Panc1 (cell line): ENCODE measurements at regions not wholly inside any gene's neighbourhood (a gene's known extent, or its start where the extent isn't known, plus 50 kb on each side); places are given as distances from the start of the nearest gene placed in this dataset.

Experiments used
- ATAC-seq: fragments of 200-7000 bp; cut with Tn5 transposase; 2 replicates; pipeline ENCODE4 v1.9.1; 2020; ENCODE audit warnings: mild to moderate bottlenecking, moderate library complexity
- BruUV-seq: library from RNA; stranded (reverse); fragments of 400-500 nt; replicated peaks from 2 replicates; lab custom pipeline; 2021; lab: Mats Ljungman, UMichigan
- CTCF ChIA-PET: fragments of 300-600 bp; sonication (Branson Sonifier 250); formaldehyde crosslinking; loops from one replicate; lab custom pipeline; 2022; ENCODE audit warnings: antibody characterized with exemption; lab: Charles Lee
- POLR2A ChIA-PET: fragments of 300-600 bp; sonication (Branson Sonifier 250); formaldehyde crosslinking; loops from one replicate; lab custom pipeline; 2022; ENCODE audit warnings: antibody characterized with exemption; lab: Charles Lee
- DNase-seq: peaks from one replicate; pipeline ENCODE4 v3.0.0-alpha.2; 2010; ENCODE audit warnings: low read depth, low spot score
- H3K27ac ChIP-seq: 2 replicates; pipeline ENCODE4 v1.5.1; 2011; ENCODE audit warnings: mild to moderate bottlenecking, low read length, inconsistent platforms
- H3K27me3 ChIP-seq: fragments of 200-500 bp; sonication (Bioruptor generic); 2 replicates; pipeline ENCODE4 v1.6.0; 2014; ENCODE audit warnings: low read length, inconsistent platforms; ENCODE audit not compliant: control insufficient read depth, insufficient read depth
- H3K36me3 ChIP-seq: fragments of 200-500 bp; sonication (Bioruptor generic); 2 replicates; pipeline ENCODE4 v1.5.1; 2014; ENCODE audit warnings: inconsistent platforms, mild to moderate bottlenecking, low read length, moderate library complexity; ENCODE audit not compliant: control insufficient read depth, insufficient read depth
- H3K4me1 ChIP-seq: 2 replicates; pipeline ENCODE4 v1.5.1; 2011; ENCODE audit warnings: inconsistent platforms, mild to moderate bottlenecking, low read length, moderate library complexity; ENCODE audit not compliant: control insufficient read depth, insufficient read depth
- H3K4me3 ChIP-seq, 2 experiments: 2 replicates each; pipeline ENCODE4 v1.5.1; 2011 to 2012; ENCODE audit warnings: low read depth in 2 of 2, low read length in 2 of 2, mild to moderate bottlenecking in 2 of 2, inconsistent platforms in 1 of 2, moderate library complexity in 1 of 2
- H3K9me3 ChIP-seq: fragments of 200-500 bp; sonication (Bioruptor generic); 2 replicates; pipeline ENCODE4 v1.5.1; 2014; ENCODE audit warnings: low read depth, mild to moderate bottlenecking, inconsistent platforms, low read length, moderate library complexity; ENCODE audit not compliant: control insufficient read depth, insufficient read depth
- POLR2AphosphoS5 ChIP-seq: IDR thresholded peaks from 2 replicates; pipeline ENCODE4 v1.6.1; 2012; ENCODE audit warnings: mild to moderate bottlenecking, low read depth, low read length, moderate library complexity
- SIN3A ChIP-seq: IDR thresholded peaks from 2 replicates; pipeline ENCODE4 v1.6.1; 2012; ENCODE audit warnings: low read depth, mild to moderate bottlenecking, low read length, moderate library complexity, borderline replicate concordance; ENCODE audit not compliant: insufficient read depth
- TCF7L2 ChIP-seq: IDR thresholded peaks from 2 replicates; pipeline ENCODE4 v1.6.1; 2011; ENCODE audit warnings: mild to moderate bottlenecking, low read depth, low read length, inconsistent platforms
- in situ Hi-C: cut with HindIII; loops from 2 replicates; pipeline ENCODE4 v1.10.0; 2016; ENCODE audit warnings: low sequenced_read_pairs, low pct_unique_long_range_greater_than_20kb
- intact Hi-C: fragments of 100-400 bp; cut with micrococcal nuclease; formaldehyde crosslinking; loops from one replicate; pipeline ENCODE4 v1.10.0; 2022; ENCODE audit not compliant: unreplicated experiment
- TF ChIP-seq, protein P1 (sequence below), 2 experiments: IDR thresholded peaks; 2 replicates each; pipeline ENCODE4 v1.6.1; 2011 to 2012; ENCODE audit warnings: low read depth in 2 of 2, control low read depth in 1 of 2, low read length in 1 of 2, mild to moderate bottlenecking in 1 of 2, moderate library complexity in 1 of 2; ENCODE audit not compliant: insufficient read depth in 1 of 2
- TF ChIP-seq, protein P2 (sequence below): fragments of 450-650 bp; IDR thresholded peaks from 2 replicates; pipeline ENCODE4 v1.5.1; 2017; ENCODE audit warnings: mild to moderate bottlenecking

GRCh38 chr5:64100203-64100602, 65.4 kb upstream of the RNF180 start:
- CTCF ChIA-PET: no interaction called here
- in situ Hi-C loops (no loop called here), intact Hi-C loops (no loop called here)
- Histone ChIP-seq H3K4me1 (no peaks in the 10 kb centered on the region), H3K27ac (no peak overlapping the region), H3K9me3 (no peaks in the 10 kb centered on the region), H3K27me3 (no peaks in the 10 kb centered on the region), H3K4me3 (no peak overlapping the region), H3K36me3 (no peaks in the 10 kb centered on the region)
- DNase-seq: no peak
- no TSS peak for BruUV-seq
- no peak for ATAC-seq
- POLR2A ChIA-PET: no interaction called here
- TF ChIP-seq, protein P1, sequence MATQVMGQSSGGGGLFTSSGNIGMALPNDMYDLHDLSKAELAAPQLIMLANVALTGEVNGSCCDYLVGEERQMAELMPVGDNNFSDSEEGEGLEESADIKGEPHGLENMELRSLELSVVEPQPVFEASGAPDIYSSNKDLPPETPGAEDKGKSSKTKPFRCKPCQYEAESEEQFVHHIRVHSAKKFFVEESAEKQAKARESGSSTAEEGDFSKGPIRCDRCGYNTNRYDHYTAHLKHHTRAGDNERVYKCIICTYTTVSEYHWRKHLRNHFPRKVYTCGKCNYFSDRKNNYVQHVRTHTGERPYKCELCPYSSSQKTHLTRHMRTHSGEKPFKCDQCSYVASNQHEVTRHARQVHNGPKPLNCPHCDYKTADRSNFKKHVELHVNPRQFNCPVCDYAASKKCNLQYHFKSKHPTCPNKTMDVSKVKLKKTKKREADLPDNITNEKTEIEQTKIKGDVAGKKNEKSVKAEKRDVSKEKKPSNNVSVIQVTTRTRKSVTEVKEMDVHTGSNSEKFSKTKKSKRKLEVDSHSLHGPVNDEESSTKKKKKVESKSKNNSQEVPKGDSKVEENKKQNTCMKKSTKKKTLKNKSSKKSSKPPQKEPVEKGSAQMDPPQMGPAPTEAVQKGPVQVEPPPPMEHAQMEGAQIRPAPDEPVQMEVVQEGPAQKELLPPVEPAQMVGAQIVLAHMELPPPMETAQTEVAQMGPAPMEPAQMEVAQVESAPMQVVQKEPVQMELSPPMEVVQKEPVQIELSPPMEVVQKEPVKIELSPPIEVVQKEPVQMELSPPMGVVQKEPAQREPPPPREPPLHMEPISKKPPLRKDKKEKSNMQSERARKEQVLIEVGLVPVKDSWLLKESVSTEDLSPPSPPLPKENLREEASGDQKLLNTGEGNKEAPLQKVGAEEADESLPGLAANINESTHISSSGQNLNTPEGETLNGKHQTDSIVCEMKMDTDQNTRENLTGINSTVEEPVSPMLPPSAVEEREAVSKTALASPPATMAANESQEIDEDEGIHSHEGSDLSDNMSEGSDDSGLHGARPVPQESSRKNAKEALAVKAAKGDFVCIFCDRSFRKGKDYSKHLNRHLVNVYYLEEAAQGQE (IDR thresholded peaks at IDR 0.05; ENCODE audit: insufficient read depth in 1 of 2, low read depth in 2 of 2, low read length in 1 of 2): no peak

GRCh38 chr5:64096771-64097170, 68.9 kb upstream of the RNF180 start:
- intact Hi-C loops: no loop called here
- DNase-seq (no peak), ATAC-seq (no peak)
- BruUV-seq: no TSS peak
- ChIA-PET CTCF (no interaction called here), POLR2A (no interaction called here)
- H3K36me3 ChIP-seq: no peaks in the 10 kb centered on the region
- no peak overlapping the region for H3K27ac ChIP-seq
- H3K4me3 ChIP-seq: no peak overlapping the region
- TF ChIP-seq SIN3A (no peak), POLR2AphosphoS5 (no peak), TCF7L2 (no peak)
- TF ChIP-seq, protein P2, sequence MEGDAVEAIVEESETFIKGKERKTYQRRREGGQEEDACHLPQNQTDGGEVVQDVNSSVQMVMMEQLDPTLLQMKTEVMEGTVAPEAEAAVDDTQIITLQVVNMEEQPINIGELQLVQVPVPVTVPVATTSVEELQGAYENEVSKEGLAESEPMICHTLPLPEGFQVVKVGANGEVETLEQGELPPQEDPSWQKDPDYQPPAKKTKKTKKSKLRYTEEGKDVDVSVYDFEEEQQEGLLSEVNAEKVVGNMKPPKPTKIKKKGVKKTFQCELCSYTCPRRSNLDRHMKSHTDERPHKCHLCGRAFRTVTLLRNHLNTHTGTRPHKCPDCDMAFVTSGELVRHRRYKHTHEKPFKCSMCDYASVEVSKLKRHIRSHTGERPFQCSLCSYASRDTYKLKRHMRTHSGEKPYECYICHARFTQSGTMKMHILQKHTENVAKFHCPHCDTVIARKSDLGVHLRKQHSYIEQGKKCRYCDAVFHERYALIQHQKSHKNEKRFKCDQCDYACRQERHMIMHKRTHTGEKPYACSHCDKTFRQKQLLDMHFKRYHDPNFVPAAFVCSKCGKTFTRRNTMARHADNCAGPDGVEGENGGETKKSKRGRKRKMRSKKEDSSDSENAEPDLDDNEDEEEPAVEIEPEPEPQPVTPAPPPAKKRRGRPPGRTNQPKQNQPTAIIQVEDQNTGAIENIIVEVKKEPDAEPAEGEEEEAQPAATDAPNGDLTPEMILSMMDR: no peak
- TF ChIP-seq, protein P1 (IDR thresholded peaks at IDR 0.05; ENCODE audit: insufficient read depth in 1 of 2, low read depth in 2 of 2, low read length in 1 of 2): no peak
- no peaks in the 10 kb centered on the region for H3K4me1 ChIP-seq
- no peaks in the 10 kb centered on the region for H3K9me3 ChIP-seq
- H3K27me3 ChIP-seq: no peaks in the 10 kb centered on the region
- in situ Hi-C loops: no loop called here
